NOMO-1 (cell line): ENCODE measurements at regions not wholly inside any gene's neighbourhood (a gene's known extent, or its start where the extent isn't known, plus 50 kb on each side); places are given as distances from the start of the nearest gene placed in this dataset.
A peak's percentile ranks its signal among the peaks of the same experiment; 100 is the strongest.
"Not testable (repeated sequence)": the region's sequence is repeated elsewhere in the genome, so short reads cannot be mapped to it uniquely, and the experiment has no call there.

Experiments
- DNase-seq, 2 experiments: peaks; one replicate each; lab custom pipeline; 2025; ENCODE audit not compliant: unreplicated experiment in 2 of 2; lab: John Stamatoyannopoulos, UW

DNA sequence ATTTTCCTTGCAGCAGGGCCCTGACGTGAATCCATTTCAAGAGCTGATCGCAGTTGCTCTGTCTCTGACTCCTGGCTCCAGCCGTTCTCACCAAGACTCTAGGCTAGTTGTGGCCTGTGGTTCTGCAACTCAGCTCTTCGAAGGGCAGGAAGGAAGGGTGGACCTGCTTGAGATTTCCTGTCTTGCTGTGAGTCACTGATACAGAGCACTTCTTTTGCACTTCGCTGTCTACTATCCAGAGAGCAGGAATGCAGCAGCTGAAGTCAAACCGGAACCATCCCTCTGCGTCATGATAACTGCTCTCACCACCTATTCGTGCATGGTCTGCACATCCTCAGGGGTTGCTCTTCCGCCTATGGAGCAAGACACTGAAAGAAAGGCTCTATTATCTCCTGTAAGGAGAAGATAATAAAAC lies 59.7 kb downstream of the RAP2B start:
- peak; percentile 97 to 100 for DNase-seq

DNA sequence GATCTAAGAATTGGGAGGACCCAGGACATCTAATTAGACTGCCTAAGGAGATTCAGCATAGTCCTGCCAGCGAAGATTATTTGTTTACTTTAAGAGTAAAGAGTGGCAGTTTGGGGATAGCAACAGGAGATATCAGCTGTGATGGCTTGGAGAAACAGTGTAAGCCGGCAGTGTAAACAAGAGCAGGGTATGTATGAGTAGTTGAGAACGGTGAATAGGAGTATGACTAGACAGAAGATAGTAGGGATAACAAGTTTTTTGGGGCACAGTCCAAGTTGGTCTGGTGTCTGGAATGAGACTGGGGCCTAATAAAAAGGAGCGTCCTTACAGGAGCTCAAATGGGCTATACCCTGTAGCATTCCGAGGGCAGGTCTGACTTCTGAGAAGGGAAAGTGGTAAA lies 64.9 kb downstream of the RAP2B start:
- DNase-seq, result not testable (repeated sequence)

- DNase-seq, result not testable (repeated sequence)
These were observed 68.4 kb downstream of the RAP2B start for GRCh38 chr3:153230427-153230826.

GRCh38 chr3:153231245-153231644 lies 69.2 kb downstream of the RAP2B start:
- not testable (repeated sequence) for DNase-seq

- not testable (repeated sequence) for DNase-seq
These were observed 70.2 kb downstream of the RAP2B start for GRCh38 chr3:153232050-153232752.

DNA sequence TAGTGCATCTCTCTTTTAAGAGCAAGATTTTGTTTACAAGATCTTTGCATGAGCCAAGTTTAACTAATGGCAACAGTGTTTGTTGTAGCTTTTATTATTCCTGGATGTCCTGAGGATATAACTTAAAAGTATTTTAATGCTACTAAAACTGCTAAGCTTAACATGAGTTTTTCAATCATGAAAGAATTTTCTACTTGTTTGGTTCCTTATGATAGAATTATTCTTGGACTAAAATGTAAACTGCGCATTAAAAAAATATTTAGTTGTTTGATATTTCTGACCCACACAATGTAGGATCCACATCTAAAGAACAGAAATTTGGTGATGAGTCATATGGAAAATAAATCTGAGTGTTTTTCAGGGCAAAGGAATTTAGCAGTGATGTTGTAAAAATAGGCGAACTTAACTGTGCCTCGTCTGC lies 70.8 kb downstream of the RAP2B start:
- no peak for DNase-seq

GRCh38 chr3:153233986-153234385 lies 72.0 kb downstream of the RAP2B start:
- DNase-seq, result peak in 1 of 2 experiments; percentile 15

DNA sequence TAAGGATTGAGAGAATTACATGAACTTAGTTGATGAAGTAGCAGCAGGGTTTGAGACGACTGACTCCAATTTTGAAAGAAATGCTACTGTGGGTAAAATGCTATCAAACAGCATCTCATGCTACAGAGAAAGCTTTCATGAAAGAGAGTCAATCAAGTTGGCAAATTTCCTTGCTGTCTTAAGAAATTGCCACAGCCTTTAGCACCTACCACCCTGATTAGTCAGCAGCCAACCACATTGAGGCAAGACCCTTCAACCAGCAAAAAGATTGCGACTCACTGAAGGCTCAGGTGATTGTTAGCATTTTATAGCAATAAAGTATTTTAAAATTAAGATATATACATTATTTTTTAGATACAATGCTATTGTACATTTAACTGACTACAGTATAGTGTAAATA lies 80.9 kb downstream of the RAP2B start:
- DNase-seq, result peak; percentile 37 to 47

- DNase-seq, result peak; percentile 83
These were observed 82.9 kb downstream of the RAP2B start for GRCh38 chr3:153244961-153245360.

DNA sequence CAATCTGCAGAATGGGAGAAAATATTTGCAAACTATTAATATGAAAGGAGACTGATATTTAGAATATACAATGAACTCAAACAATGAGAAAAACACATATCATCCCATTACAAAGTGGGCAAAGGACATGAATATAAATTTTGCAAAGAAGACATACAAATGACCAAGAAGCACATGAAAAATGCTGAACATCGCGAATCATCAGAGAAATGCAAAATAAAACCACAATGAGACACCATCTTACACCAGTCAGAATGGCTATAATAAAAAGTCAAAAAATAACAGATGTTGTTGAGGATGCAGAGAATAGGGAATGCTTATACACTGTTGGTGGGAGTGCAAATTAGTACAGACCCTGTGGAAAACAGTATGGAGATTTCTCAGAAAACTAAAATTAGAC lies 83.6 kb downstream of the RAP2B start:
- DNase-seq, result no peak

DNA sequence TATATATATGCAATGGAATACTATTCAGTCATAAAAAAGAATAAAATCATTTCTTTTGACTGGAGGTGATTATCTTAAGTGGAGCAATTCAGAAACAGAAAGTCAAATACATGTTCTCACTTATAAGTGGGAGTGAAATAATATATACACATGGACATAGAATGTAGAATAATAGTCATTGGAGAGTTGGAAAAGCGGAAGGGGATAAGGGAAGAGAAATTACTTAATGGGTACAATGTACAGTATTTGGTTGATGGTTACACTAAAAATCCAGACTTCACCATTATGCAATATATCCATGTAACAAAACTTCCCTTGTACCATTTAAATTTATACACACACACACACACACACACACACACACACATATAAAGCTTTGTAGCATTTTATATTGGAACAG lies 84.3 kb downstream of the RAP2B start:
- no peak for DNase-seq

GRCh38 chr3:153246806-153247205 lies 84.8 kb downstream of the RAP2B start:
- peak in 1 of 2 experiments; percentile 49 for DNase-seq

DNA sequence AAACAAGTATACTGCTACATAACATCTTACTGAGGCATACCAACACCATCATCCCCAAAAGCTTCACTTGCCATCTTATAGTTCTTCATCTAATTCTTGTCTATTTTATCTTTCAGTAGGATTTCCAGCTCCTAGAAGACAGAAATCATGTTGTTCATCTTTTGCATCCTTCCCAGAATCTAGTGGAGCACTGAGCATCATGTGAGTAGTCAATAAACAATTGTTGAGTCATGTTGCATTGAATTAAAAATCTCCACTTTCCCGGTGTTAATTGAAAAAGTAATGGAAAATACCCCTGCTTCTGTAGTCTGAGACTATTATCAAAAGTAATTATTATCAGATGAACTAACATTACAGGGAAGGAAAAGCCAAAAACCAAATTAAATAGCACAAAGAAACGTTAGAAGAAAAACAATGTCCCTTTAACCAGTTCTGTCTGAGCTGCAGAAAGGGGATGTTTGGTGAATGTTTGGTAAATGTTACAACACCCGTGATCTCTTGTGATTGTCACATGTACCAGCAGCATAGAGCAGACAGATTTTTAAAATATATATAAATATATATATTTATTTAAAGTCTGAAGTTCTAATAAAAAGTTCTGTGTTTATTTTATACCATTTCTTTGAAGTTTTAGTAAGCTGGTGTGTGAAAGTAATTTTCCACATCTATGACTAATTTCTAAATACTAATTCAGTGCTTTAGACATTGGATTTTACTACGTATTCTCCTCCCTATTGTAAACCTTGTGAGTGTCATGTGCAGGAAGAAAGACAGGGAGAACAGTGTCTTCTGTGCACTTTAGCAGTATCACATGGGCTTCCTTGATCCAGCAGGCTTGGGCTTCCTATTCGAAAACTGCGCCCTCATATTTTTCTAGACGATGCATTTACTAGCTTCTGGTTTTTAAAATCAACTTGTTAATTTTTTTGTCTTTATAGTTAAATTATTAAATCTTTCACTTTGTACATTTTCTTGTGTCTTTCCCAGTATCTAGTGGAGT lies 85.6 kb downstream of the RAP2B start:
- DNase-seq, result peak in 1 of 2 experiments; percentile 85

DNA sequence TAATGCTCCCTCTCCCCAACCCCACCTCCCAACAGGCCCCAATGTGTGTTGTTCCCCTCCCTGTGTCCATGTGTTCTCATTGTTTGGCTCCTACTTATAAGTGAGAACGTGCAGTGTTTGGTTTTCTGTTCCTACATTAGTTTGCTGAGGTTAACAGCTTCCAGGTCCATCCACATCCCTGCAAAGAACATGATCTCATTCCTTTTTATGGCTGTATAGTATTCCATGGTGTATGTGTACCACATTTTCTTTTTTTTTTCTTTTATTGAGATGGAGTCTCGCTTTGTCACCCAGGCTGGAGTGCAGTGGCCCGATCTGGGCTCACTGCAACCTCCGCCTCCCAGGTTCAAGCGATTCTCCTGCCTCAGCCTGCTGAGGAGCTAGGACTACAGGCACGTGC lies 86.8 kb downstream of the RAP2B start:
- not testable (repeated sequence) for DNase-seq

GRCh38 chr3:153249906-153250305 lies 87.9 kb downstream of the RAP2B start:
- DNase-seq, result no peak

DNA sequence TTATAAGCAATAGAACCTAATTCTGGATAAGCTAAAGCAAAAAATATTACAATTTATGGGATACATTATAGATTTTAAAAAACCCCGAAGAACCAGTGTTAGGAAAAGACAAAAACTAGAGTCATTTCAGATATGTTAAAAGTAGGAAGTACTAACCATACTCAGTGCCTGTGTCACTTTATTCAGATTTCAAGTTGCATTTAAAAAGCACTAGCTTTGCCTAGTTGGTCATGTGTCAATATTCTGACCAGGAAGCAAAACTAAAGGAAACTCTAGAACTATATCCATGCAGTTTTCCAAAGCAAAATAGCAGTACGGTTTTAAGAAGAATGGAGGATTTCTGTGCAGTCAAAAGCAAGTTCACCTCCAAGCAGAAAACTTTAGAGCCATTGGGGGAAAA lies 88.4 kb downstream of the RAP2B start:
- peak in 1 of 2 experiments; percentile 92 for DNase-seq

DNA sequence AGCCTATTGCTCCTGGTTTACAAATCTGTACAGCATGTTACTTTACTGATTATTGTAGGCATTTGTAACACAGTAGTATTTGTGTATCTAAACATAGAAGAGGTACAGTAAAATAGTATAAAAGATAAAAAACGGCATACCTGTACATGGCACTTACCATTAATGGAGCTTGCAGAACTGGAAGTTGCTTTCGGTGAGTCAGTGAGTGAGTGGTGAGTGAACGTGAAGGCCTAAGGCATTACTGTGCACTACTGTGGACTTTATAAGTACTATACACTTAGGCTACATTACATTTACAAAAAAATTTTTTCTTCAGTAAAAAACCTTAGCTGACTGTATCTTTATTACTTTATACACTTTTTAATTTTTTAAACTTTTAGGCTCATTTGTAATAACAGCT lies 90.9 kb downstream of the RAP2B start:
- no peak for DNase-seq

- DNase-seq, result no peak
These were observed 92.3 kb downstream of the RAP2B start for GRCh38 chr3:153254361-153254760.

- DNase-seq, result no peak
These were observed 95.8 kb downstream of the RAP2B start for GRCh38 chr3:153257673-153258351.

DNA sequence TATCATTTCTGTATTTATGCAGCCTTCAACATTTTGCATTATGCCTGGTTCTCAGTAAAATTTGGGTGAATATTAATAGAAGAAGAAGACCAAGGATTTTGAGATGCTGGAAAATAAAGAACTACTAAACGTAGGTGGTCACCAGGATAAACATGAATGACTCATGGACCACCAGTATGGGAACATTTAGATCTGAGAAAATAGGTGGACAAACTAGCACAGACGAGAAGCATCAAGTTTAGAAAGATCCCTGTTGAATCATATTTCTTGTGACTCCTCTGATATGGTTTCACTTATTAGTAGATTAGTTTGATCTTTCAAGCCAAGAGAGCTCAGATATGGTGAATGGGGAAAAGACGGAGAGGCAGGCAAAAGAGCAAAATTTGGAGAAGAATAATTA lies 97.9 kb downstream of the RAP2B start:
- DNase-seq, result no peak

DNA sequence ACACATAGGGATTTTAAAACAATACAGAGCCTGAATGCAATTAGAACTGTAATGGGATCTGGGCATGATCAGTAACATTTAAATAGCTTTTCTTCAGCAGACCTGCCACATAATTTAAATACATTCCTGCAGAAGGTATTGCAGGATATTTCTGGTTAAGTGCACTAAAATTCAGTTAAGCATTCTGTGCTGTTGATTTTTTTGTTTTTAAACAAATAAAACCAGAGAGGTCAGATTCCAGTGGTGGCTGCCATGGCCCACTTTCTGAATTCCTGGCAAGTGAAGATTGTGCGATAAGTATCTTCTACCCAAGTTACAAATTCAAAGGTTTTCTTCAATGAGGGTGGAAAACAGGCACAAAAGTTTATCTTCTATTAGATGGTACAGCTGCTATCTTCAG lies 98.7 kb downstream of the RAP2B start:
- no peak for DNase-seq
